GM23248 (cell line): ENCODE measurements at regions not wholly inside any gene's neighbourhood (a gene's known extent, or its start where the extent isn't known, plus 50 kb on each side); places are given as distances from the start of the nearest gene placed in this dataset.

ENCODE experiments used
- EZH2 ChIP-seq: fragments of 200-600 bp; sonication (generic); IDR thresholded peaks from 2 replicates; pipeline ENCODE4 v1.6.1; 2018; ENCODE audit warnings: antibody characterized with exemption, mild to moderate bottlenecking; ENCODE audit not compliant: insufficient read depth, poor library complexity, severe bottlenecking
- EZH2phosphoT487 ChIP-seq: fragments of 200-600 bp; sonication (generic); IDR thresholded peaks from 2 replicates; pipeline ENCODE4 v1.6.1; 2018; ENCODE audit warnings: antibody characterized with exemption, moderate library complexity, mild to moderate bottlenecking, low read depth; ENCODE audit not compliant: insufficient read depth

- no peak for TF ChIP-seq EZH2
- TF ChIP-seq EZH2phosphoT487: no peak
Measured at GRCh38 chr3:102791641-102792589, 357.1 kb downstream of the ZPLD1 start.
